ENCODE measurements at regions not wholly inside any gene's neighbourhood (a gene's known extent, or its start where the extent isn't known, plus 50 kb on each side); places are given as distances from the start of the nearest gene placed in this dataset.

GRCh38 chr21:20083925-20084324 is 914.3 kb upstream of the NCAM2 start:
- CTCF ChIA-PET: no interaction called here
- dilution Hi-C loops (cut with MboI; ENCODE audit: extremely low pct_ligation_motif_present, low sequenced_read_pairs) (no loop called here), intact Hi-C loops (cut with micrococcal nuclease) (no loop called here)
- POLR2A ChIA-PET: no interaction called here
- Histone ChIP-seq H3K79me2 (ENCODE audit: control insufficient read depth, insufficient read depth, low read length) (no peaks in the 10 kb centered on the region), H3K4me3 (replicated peaks in 1 of 3; ENCODE audit: insufficient read depth in 1 of 3, low read depth in 1 of 3, low read length in 3 of 3) (no peak overlapping the region), H4K20me1 (replicated peaks; ENCODE audit: control insufficient read depth, extremely low read depth, insufficient read depth, low read length) (no peaks in the 10 kb centered on the region), H3K9me1 (replicated peaks; ENCODE audit: control insufficient read depth, extremely low read depth, insufficient read depth, low read length) (no peaks in the 10 kb centered on the region), H3K9ac (replicated peaks; ENCODE audit: extremely low read depth, insufficient read depth, low read length) (no peak overlapping the region), H3K27me3 (ENCODE audit: control insufficient read depth in 2 of 2, insufficient read depth in 2 of 2, low read length in 2 of 2) (no peaks in the 10 kb centered on the region), H3K4me2 (ENCODE audit: insufficient read depth, low read length) (no peak overlapping the region), H2AFZ (ENCODE audit: low read depth, low read length) (no peak overlapping the region), H3K9me3 (replicated peaks; ENCODE audit: control insufficient read depth, insufficient read depth, low read length) (no peaks in the 10 kb centered on the region), H3K27ac (ENCODE audit: insufficient read depth, low read depth, low read length) (no peak overlapping the region), H3K4me1 (ENCODE audit: control insufficient read depth, extremely low read depth, insufficient read depth, low read length) (no peaks in the 10 kb centered on the region), H3K36me3 (ENCODE audit: control insufficient read depth in 2 of 2, extremely low read depth in 1 of 2, insufficient read depth in 2 of 2, low read length in 2 of 2) (no peaks in the 10 kb centered on the region)
- no peak for DNase-seq (ENCODE audit: low read depth, low spot score)
- BruUV-seq (replicated peaks): no TSS peak
- FAIRE-seq: no peak
- TF ChIP-seq POLR2A (IDR thresholded peaks at IDR 0.05; ENCODE audit: low read depth, low read length) (no peak), FOS (IDR thresholded peaks at IDR 0.05; ENCODE audit: borderline replicate concordance, insufficient read depth, low read length) (no peak), CTCF (IDR thresholded peaks at IDR 0.05; ENCODE audit: extremely low read depth in 1 of 2, insufficient read depth in 1 of 2, low read depth in 1 of 2, low read length in 2 of 2) (no peak), JUN (IDR thresholded peaks at IDR 0.05; ENCODE audit: borderline replicate concordance, insufficient read depth, insufficient read length, low read depth) (no peak), MYC (IDR thresholded peaks at IDR 0.05; ENCODE audit: low read depth, low read length) (no peak), GATA2 (IDR thresholded peaks at IDR 0.05; ENCODE audit: insufficient read depth, insufficient read length, low read depth, low read length) (no peak), MAX (IDR thresholded peaks at IDR 0.05; ENCODE audit: insufficient read depth, insufficient read length) (no peak), POLR2AphosphoS5 (IDR thresholded peaks at IDR 0.05; ENCODE audit: insufficient read depth, low read depth, low read length) (no peak), EZH2 (IDR thresholded peaks at IDR 0.05; ENCODE audit: borderline replicate concordance, low read depth, low read length, severe bottlenecking) (no peak)

All from endothelial cell of umbilical vein (primary cell).